ENCODE measurements at regions not wholly inside any gene's neighbourhood (a gene's known extent, or its start where the extent isn't known, plus 50 kb on each side); places are given as distances from the start of the nearest gene placed in this dataset.

GRCh38 chr12:112606611-112607365 is 184.8 kb upstream of the RPH3A start:
- FAIRE-seq (no peak), DNase-seq (no peak)
- no peak overlapping the region for H3K4me3 ChIP-seq (ENCODE audit: low read length in 3 of 3)
- H3K9ac ChIP-seq (ENCODE audit: low read length in 3 of 3) = no peak overlapping the region
- H3K27me3 ChIP-seq (ENCODE audit: control insufficient read depth, insufficient read depth, low read length) = no peaks in the 10 kb centered on the region
- H3K27ac ChIP-seq (ENCODE audit: low read depth in 2 of 2, low read length in 2 of 2) = no peak overlapping the region
- H3K36me3 ChIP-seq (ENCODE audit: control insufficient read depth in 2 of 3, insufficient read depth in 3 of 3, low read length in 3 of 3) = no peaks in the 10 kb centered on the region
- no peaks in the 10 kb centered on the region for H3K9me3 ChIP-seq (ENCODE audit: control insufficient read depth in 2 of 3, insufficient read depth in 1 of 3, low read length in 3 of 3)
- intact Hi-C loops (cut with DNase I) = no loop called here
- TF ChIP-seq CTCF (IDR thresholded peaks at IDR 0.05; ENCODE audit: borderline replicate concordance, extremely low read depth, insufficient read depth) = no peak
- no peaks in the 10 kb centered on the region for H3K4me1 ChIP-seq (ENCODE audit: control insufficient read depth in 2 of 3, insufficient read depth in 2 of 3, low read depth in 1 of 3, low read length in 3 of 3)

GRCh38 chr12:112607427-112607826 is 184.1 kb upstream of the RPH3A start:
- no peaks in the 10 kb centered on the region for H3K36me3 ChIP-seq (ENCODE audit: control insufficient read depth in 2 of 3, insufficient read depth in 3 of 3, low read length in 3 of 3)
- no peak overlapping the region for H3K9ac ChIP-seq (ENCODE audit: low read length in 3 of 3)
- no peak for FAIRE-seq
- intact Hi-C loops (cut with DNase I) = no loop called here
- no peak overlapping the region for H3K4me3 ChIP-seq (ENCODE audit: low read length in 3 of 3)
- no peak for DNase-seq
- H3K27ac ChIP-seq (ENCODE audit: low read depth in 2 of 2, low read length in 2 of 2) = no peak overlapping the region
- TF ChIP-seq CTCF (IDR thresholded peaks at IDR 0.05; ENCODE audit: borderline replicate concordance, extremely low read depth, insufficient read depth) = no peak
- H3K27me3 ChIP-seq (ENCODE audit: control insufficient read depth, insufficient read depth, low read length) = no peaks in the 10 kb centered on the region
- H3K4me1 ChIP-seq (ENCODE audit: control insufficient read depth in 2 of 3, insufficient read depth in 2 of 3, low read depth in 1 of 3, low read length in 3 of 3) = no peaks in the 10 kb centered on the region
- no peaks in the 10 kb centered on the region for H3K9me3 ChIP-seq (ENCODE audit: control insufficient read depth in 2 of 3, insufficient read depth in 1 of 3, low read length in 3 of 3)

GRCh38 chr12:112611908-112612307 is 179.6 kb upstream of the RPH3A start:
- intact Hi-C loops (cut with DNase I) = no loop called here
- no peak overlapping the region for H3K27ac ChIP-seq (ENCODE audit: low read depth in 2 of 2, low read length in 2 of 2)
- DNase-seq = no peak

More at GRCh38 chr12:112611908-112612307, 179.6 kb upstream of the RPH3A start:
- H3K9ac ChIP-seq (ENCODE audit: low read length in 3 of 3) = no peak overlapping the region
- H3K9me3 ChIP-seq (ENCODE audit: control insufficient read depth in 2 of 3, insufficient read depth in 1 of 3, low read length in 3 of 3) = peaks cover 0 to 5% (median 0%) of the 10 kb centered on the region in 3 donors
- H3K27me3 ChIP-seq (ENCODE audit: control insufficient read depth, insufficient read depth, low read length) = no peaks in the 10 kb centered on the region
- no peak for TF ChIP-seq CTCF (IDR thresholded peaks at IDR 0.05; ENCODE audit: borderline replicate concordance, extremely low read depth, insufficient read depth)
- H3K36me3 ChIP-seq (ENCODE audit: control insufficient read depth in 2 of 3, insufficient read depth in 3 of 3, low read length in 3 of 3) = no peaks in the 10 kb centered on the region
- H3K4me1 ChIP-seq (ENCODE audit: control insufficient read depth in 2 of 3, insufficient read depth in 2 of 3, low read depth in 1 of 3, low read length in 3 of 3) = no peaks in the 10 kb centered on the region
- no peak overlapping the region for H3K4me3 ChIP-seq (ENCODE audit: low read length in 3 of 3)
- FAIRE-seq = no peak
